Thyroid gland (tissue), 4 donors: ENCODE measurements at regions not wholly inside any gene's neighbourhood (a gene's known extent, or its start where the extent isn't known, plus 50 kb on each side); places are given as distances from the start of the nearest gene placed in this dataset.

Experiments used
- DNase-seq, 2 donors: peaks; one replicate each; pipeline ENCODE4 v3.0.0-alpha.2; 2019
- H3K27ac ChIP-seq, 3 donors: fragments of 200-600 bp; sonication (generic); 1 replicate in 2 of 3; 2 replicates in 1 of 3; pipeline ENCODE4 v1.5.1; 2016 to 2019; ENCODE audit warnings: mild to moderate bottlenecking in 1 of 3, moderate library complexity in 1 of 3
- H3K27me3 ChIP-seq: fragments of 200-600 bp; sonication (generic); one replicate; pipeline ENCODE4 v1.5.1; 2019
- H3K36me3 ChIP-seq, 2 donors: fragments of 200-600 bp; sonication (generic); one replicate each; pipeline ENCODE4 v1.5.1; 2016 to 2019
- H3K4me1 ChIP-seq, 2 donors: fragments of 200-600 bp; sonication (generic); one replicate each; pipeline ENCODE4 v1.5.1; 2017 to 2019
- H3K4me3 ChIP-seq, 3 donors: fragments of 200-600 bp; sonication (generic); replicated peaks in 1 of 3; 1 replicate in 2 of 3; 2 replicates in 1 of 3; pipeline ENCODE4 v1.5.1; 2016; ENCODE audit warnings: mild to moderate bottlenecking in 1 of 3
- H3K9me3 ChIP-seq: fragments of 200-600 bp; sonication (generic); one replicate; pipeline ENCODE4 v1.5.1; 2017
- POLR2A ChIP-seq, 2 donors: fragments of 450-650 bp; IDR thresholded peaks; one replicate each; pipeline ENCODE4 v1.6.1; 2017; ENCODE audit warnings: antibody characterized with exemption in 2 of 2, mild to moderate bottlenecking in 2 of 2, moderate library complexity in 1 of 2
- WGBS, 2 donors: methylation state at CpG; one replicate each; pipeline ENCODE4 v1.1.5; 2017; 5-methylcytosine and 5-hydroxymethylcytosine counted together
- intact Hi-C: fragments of 100-400 bp; cut with DNase I; formaldehyde crosslinking; loops from one replicate; pipeline ENCODE4 v1.15.1; 2023
- TF ChIP-seq, protein P1 (sequence below), 6 experiments: fragments of 200-600 bp in 3 of 6; fragments of 450-650 bp in 3 of 6; sonication (generic) in 3 of 6; IDR thresholded peaks; one replicate each; pipeline ENCODE4 v1.5.1; 2016 to 2019; ENCODE audit warnings: antibody characterized with exemption in 6 of 6, mild to moderate bottlenecking in 2 of 6, inconsistent platforms in 1 of 6, moderate library complexity in 1 of 6

GRCh38 chr6:141666187-141666586 is 466.5 kb upstream of the GJE1 start:
- DNase-seq: no peak
- Histone ChIP-seq H3K36me3 (no peaks in the 10 kb centered on the region), H3K4me3 (no peak overlapping the region), H3K27me3 (no peaks in the 10 kb centered on the region), H3K27ac (no peak overlapping the region), H3K9me3 (no peaks in the 10 kb centered on the region), H3K4me1 (no peaks in the 10 kb centered on the region)
- no peak for TF ChIP-seq POLR2A (IDR thresholded peaks at IDR 0.05)
- TF ChIP-seq, protein P1, sequence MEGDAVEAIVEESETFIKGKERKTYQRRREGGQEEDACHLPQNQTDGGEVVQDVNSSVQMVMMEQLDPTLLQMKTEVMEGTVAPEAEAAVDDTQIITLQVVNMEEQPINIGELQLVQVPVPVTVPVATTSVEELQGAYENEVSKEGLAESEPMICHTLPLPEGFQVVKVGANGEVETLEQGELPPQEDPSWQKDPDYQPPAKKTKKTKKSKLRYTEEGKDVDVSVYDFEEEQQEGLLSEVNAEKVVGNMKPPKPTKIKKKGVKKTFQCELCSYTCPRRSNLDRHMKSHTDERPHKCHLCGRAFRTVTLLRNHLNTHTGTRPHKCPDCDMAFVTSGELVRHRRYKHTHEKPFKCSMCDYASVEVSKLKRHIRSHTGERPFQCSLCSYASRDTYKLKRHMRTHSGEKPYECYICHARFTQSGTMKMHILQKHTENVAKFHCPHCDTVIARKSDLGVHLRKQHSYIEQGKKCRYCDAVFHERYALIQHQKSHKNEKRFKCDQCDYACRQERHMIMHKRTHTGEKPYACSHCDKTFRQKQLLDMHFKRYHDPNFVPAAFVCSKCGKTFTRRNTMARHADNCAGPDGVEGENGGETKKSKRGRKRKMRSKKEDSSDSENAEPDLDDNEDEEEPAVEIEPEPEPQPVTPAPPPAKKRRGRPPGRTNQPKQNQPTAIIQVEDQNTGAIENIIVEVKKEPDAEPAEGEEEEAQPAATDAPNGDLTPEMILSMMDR (IDR thresholded peaks at IDR 0.05): no peak
- WGBS, 2 donors: 38 to 84% methylated on average over 1 of the region's 1 CpG
- intact Hi-C loops: no loop called here

DNA sequence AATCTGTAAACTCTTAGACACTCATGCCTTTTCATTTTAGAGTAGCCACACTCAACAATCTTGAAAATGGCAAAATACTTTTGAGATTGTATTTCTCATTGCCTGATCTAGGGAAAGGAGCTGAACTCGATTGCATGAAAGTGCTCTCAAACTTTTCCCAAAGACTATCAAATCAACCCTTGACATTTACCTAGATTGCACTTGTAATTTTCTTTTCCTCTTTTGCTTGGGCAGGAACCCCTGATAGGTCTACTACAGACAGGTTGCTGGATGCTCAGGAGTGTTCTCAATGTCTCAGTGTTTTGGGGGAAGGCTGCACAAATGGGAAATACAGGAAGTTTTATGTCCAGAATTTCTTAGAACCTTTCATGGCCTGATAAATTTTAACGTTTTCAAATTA is 468.0 kb upstream of the GJE1 start:
- no peaks in the 10 kb centered on the region for H3K27me3 ChIP-seq
- no peaks in the 10 kb centered on the region for H3K9me3 ChIP-seq
- H3K4me1 ChIP-seq: no peaks in the 10 kb centered on the region
- intact Hi-C loops: no loop called here
- TF ChIP-seq POLR2A (IDR thresholded peaks at IDR 0.05): no peak
- TF ChIP-seq, protein P1 (IDR thresholded peaks at IDR 0.05): no peak
- H3K27ac ChIP-seq: no peak overlapping the region
- H3K4me3 ChIP-seq: no peak overlapping the region
- WGBS, 2 donors: 59 to 68% methylated on average over 2 of the region's 2 CpGs
- no peaks in the 10 kb centered on the region for H3K36me3 ChIP-seq
- DNase-seq: no peak

- H3K36me3 ChIP-seq: no peaks in the 10 kb centered on the region
- no peak for DNase-seq
- WGBS, 2 donors: 87 to 90% methylated on average over 3 of the region's 3 CpGs
- intact Hi-C loops: no loop called here
- H3K27ac ChIP-seq: no peak overlapping the region
- H3K27me3 ChIP-seq: no peaks in the 10 kb centered on the region
- H3K4me1 ChIP-seq: no peaks in the 10 kb centered on the region
- no peak overlapping the region for H3K4me3 ChIP-seq
- TF ChIP-seq, protein P1 (IDR thresholded peaks at IDR 0.05): no peak
- no peak for TF ChIP-seq POLR2A (IDR thresholded peaks at IDR 0.05)
- H3K9me3 ChIP-seq: no peaks in the 10 kb centered on the region
Measured at GRCh38 chr6:141659582-141659981, 473.1 kb upstream of the GJE1 start.

DNA sequence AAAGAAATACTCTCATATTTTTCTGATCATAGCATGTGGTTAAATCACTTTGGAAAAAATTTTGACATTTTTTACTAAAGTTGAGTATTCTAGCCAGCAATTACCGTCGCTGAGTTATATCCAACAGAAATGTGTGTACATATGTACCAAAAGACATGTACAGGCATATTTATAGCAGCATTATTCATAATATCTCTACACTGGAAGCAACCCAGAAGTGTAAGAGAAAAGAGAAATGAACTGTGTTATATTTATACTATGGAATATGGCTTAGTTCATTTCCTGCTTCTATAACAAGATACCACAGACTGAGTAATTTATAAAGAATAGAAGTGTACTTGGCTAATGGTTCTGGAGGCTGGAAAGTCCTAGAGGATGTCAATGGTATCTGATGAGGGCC is 474.0 kb upstream of the GJE1 start:
- intact Hi-C loops: no loop called here
- H3K4me3 ChIP-seq: no peak overlapping the region
- H3K36me3 ChIP-seq: no peaks in the 10 kb centered on the region
- 83 to 84% methylated on average over 2 of the region's 2 CpGs for WGBS, 2 donors
- no peak for TF ChIP-seq POLR2A (IDR thresholded peaks at IDR 0.05)
- TF ChIP-seq, protein P1 (IDR thresholded peaks at IDR 0.05): no peak
- H3K27me3 ChIP-seq: no peaks in the 10 kb centered on the region
- no peak for DNase-seq
- H3K9me3 ChIP-seq: no peaks in the 10 kb centered on the region
- H3K4me1 ChIP-seq: no peaks in the 10 kb centered on the region
- H3K27ac ChIP-seq: no peak overlapping the region

- Histone ChIP-seq H3K9me3 (no peaks in the 10 kb centered on the region), H3K36me3 (no peaks in the 10 kb centered on the region), H3K27me3 (no peaks in the 10 kb centered on the region), H3K27ac (no peak overlapping the region), H3K4me1 (no peaks in the 10 kb centered on the region), H3K4me3 (no peak overlapping the region)
- 93 to 95% methylated on average over 1 of the region's 1 CpG for whole genome bisulfite sequencing, 2 donors
- DNase-seq: no peak
- TF ChIP-seq, protein P1 (IDR thresholded peaks at IDR 0.05): no peak
- TF ChIP-seq POLR2A (IDR thresholded peaks at IDR 0.05): no peak
- intact Hi-C loops: no loop called here
Measured at GRCh38 chr6:141657812-141658211, 474.9 kb upstream of the GJE1 start.
